ENCODE measurements at regions not wholly inside any gene's neighbourhood (a gene's known extent, or its start where the extent isn't known, plus 50 kb on each side); places are given as distances from the start of the nearest gene placed in this dataset.

DNA sequence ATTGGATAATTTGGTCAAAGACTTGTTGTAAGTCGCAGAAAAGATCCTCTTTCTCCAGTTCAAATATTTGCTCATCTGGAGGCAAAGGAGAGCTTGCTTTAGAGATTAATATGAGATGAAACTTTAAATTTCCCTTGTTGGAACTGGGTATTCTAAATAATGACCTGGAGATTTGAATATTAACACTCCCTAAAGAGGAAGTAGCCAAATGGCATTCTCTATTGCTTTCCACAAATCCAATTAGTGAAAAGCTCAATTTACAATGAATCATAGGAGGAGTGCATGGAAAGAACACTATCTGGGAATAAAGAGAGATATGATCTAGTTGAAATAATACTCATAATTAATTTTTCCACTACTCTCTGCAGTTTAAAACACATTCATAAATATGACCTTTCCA, 641.6 kb upstream of the TENM4 start:
- no peak for DNase-seq

DNA sequence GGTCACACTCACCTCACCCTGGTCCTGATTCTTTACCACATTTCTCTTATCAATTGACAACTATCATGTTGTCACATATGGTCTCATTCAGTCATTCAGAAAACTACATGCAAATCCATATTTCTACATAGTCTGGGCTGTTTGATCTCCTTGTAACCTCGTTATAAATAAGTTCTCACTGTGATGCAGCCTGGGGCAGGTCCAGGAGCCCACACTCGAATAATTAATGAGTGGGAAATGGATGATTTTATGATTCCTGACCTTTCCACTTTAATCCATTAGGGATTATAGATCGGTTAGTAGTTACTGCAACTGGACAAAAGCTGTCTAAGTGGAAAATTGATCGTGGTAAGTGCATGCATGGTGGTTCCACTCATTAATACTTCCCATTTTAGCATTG, 636.3 kb upstream of the TENM4 start:
- no peak for DNase-seq

DNA sequence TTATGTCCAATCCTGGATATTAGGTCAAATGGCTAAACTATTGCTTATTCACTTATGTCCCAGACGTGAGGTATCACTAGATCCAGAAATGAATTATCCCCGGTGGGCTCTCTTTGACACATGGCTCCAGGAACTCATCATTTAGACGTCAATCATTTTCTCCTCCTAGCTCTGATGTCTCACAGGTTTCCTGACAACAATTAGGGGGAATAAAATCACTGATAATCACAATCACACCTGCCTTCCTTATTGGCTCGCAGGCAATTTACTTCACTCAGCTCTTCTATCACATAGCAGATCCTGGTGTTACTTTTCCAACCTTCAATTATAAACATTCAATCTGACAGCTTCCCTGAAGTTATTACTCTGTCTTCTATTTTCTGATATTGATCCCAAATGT, 634.0 kb upstream of the TENM4 start:
- no peak for DNase-seq

DNA sequence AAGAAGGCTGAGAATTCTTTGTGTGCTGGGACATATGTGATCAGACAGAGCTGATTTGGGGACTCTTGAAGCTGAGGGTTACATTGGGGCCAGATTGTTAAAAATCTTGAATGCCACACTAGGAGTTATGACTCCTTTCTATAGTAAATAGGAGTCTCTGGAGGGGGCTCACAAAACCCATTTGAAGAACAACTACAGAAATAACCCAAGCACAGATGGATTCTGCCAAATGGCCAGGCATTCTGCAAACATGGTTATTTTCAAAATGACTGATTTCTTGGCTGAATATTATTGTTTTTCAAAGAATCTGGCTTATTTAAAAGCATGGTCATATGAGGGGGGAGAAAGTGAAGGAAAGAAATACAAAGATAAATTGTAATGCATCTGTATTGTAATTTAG, 625.5 kb upstream of the TENM4 start:
- no peak for DNase-seq

DNA sequence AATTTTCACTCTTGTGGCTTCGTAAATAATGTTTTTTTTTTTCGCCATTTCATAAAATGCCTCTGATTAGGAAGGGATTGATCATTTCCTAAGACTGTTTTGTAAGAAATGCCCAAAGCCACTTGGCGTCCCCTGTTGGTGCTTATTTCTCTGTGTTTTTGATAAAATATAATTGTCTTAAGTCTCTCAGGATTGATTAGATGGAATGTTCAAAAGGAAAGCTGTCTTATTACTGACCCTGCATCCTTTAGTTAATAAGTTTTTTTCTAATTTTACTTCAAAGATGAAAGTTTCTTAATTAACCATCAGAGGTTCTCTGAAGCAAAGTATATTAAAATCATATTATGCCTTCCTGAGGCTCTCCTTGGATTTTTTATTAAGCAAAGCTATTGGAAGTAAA, 624.3 kb upstream of the TENM4 start:
- DNase-seq = no peak

DNA sequence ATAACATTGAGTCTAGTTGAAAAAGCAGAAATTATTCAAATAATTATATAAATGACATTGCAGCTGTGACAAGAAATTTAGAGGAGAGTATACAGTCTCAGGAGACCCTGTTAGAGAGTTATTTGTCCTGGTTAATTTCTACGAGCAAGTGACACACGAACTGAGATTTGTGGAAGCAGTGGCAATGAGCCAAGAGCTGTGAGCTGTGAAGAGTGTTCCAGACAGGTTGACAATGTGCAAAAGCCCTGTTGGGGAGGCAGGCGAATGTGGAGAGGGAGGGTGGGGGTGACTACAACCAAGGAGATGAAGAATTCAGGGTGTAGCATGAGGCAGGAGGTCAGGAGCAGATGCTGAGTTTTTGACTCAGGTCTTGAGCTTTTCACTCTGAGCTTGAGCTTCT, 620.2 kb upstream of the TENM4 start:
- no peak for DNase-seq

DNA sequence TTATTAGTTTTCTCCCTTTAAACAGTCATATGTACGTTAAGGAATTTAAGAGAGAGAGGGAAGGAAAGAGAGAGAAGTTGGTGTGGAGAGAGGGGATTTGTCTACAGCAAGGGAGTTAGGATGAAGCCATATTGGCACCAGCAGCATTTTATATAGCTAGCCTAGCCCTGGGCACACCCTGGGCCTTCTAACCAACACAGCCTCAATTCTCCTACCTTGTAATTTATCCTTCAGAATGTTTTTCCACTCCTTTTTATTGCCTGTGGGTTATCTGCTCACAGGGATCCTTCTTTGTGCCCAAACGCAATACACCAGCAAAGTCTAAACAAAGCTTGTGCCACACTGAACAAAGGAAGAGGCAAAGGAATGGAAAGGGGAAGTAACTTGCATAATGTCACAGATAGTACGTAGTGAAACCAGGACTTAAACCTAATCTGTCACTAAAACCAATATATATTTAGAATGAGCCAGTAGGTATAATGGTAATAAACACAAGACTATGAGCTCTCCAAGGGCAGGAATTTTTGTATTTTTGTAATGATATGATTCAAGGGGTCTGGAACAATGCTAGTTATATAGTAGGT, 613.8 kb upstream of the TENM4 start:
- no peak for DNase-seq

DNA sequence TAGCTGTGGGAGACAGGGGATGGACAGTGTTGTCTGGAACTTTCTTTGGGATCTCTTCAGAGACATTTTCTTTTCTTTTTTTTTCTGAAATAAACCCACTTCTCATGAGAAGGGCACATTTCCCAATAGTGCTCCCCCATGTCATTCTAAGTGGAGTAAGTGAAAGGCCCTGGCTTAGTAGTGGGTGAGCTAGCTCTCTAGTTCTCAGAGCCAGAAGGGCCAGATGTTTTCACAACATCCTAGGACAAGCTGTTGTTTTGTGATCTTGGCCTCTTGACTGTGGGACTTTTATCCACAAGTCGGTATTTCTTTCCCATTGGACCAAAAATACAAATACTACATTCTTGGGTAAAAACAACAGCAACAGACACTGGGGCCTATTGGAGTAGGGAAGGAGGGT, 607.7 kb upstream of the TENM4 start:
- DNase-seq = no peak

DNA sequence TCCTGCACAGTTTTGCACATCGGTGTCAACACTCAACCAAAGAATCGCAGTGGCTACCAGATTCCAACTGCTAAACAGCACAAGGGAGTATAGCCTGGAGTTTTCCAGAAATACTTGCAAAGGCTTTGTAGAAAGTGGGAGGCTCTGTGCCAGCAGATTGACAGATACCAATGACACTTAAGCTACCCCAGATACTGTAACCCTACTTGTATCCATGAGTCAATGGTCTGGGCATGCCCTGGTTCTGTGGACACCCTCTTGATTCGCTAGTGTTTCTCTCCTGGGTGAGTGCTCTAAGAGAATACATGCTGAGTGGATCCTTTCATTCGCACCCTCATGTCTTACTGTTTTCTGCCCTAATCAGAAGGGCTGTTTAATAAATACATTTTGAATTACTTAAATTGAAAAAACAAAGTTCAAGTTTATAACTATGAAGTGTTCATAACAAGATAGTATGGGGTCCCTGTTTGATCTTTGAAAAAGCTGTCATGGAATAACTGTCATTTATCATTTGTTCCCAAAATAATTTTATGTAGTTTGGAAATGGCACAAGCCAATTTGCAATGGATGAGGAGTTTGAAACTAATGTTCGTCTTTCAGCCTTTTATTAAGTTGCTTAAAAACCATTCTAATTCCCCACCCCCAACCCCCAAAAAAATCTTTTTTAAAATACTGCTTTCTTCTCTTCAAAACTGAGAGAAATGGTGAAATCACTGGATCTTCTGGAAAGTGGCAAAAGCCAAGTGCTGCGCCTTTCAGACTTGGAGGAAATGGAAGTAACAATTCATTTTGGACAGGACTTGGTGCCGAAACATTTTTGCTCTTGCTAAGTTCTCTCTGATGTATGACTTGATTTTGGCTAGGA, 600.5 kb upstream of the TENM4 start:
- DNase-seq = no peak

DNA sequence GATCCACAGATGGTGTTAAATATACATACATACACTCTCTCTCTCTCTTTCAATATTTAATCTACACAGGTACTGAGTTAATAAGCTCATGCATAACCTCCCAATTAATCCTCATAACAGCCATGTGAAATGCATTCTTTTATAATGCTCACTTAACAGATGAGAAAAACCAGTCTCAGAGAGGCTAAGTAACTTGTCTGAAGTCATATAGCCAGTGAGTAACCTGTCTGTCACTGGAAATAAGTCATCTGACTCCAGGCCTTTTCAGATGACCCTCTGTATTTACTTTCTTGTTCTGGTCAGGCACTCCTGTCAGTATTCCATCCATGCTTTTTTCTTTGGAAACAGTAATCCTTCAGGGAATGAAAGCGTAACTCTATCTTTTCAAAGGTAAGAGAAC, 594.0 kb upstream of the TENM4 start:
- no peak for DNase-seq

DNA sequence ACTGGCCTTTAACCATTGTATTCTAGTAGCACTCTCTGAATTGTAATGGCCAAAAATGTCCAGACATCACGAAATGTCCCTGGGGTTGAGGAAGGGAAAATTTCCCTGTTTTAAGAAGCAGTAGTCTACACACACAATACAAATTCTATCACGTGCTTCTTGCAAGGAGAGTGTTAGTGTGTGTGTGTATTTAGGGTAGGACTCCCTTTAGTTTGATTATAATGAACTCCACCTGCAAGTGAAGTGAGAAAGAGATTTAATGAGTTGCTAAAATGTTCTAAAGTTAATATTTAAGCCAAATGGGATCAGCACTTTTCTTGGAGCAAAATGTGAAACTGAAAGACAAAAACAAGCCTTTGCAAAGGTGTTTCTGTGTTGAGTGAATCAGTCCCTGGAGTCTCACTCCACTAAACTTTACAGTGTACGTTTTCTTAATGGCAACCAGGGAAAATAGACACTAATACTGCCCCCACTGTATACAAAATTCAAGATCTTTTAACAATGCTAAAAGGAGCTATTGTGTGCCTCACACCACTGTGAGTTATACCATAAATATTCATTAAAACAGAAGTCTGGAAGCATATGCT, 590.3 kb upstream of the TENM4 start:
- DNase-seq = no peak

DNA sequence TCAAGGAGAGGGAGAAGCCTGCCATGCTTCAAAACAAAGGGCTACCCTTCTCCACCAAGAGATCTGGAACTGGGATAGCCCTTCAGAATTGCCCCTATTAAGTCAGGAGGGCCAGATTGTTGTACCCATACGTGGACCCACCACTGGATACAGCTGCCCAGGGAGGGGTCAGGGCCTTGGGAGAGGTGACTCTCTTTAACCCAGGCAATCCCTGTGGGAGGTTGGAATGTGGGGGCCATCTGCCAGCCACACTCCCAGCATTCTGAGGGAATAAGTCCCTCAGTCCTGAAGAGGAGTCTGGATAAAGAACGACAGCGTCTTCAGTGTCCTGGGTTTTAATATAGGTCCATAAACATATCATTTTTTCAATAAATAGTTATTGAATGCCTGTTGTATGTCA, 588.2 kb upstream of the TENM4 start:
- no peak for DNase-seq

DNA sequence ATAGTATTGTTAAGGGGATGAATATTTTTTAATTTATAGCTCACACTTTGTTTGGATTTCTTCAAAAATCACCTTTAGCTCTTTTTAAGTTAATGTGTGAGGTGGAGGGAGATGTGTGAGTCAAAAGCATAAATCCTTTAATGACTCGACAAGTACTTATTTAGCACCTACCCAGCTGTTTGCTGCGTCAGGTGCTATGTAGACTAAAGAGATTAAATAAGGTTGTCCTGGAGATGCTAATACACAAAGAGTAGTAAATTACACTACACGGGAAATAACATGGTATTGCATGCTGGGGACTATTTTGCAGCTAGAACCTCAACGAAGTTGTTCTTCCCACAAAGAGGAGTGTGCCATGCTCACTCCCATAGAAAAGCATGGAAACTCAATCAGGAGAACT, 583.3 kb upstream of the TENM4 start:
- DNase-seq = no peak

DNA sequence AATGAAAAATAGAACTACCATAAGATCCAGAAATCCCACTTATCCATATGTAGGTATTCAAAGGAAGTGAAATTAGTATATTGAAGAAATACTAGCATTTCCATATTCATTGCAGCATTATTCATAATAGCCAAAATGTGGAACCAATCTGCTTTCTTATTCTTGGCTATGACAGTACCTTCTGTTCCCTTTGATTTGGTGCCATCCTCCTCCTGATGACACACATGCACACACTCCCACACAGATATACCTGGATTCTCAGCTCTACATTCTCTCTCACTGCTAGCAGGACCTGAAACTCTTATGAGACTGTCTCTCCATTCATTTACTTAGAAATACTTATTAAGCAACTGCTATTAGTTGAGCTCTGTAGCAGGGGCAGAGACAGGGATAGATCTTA, 582.6 kb upstream of the TENM4 start:
- DNase-seq = no peak

DNA sequence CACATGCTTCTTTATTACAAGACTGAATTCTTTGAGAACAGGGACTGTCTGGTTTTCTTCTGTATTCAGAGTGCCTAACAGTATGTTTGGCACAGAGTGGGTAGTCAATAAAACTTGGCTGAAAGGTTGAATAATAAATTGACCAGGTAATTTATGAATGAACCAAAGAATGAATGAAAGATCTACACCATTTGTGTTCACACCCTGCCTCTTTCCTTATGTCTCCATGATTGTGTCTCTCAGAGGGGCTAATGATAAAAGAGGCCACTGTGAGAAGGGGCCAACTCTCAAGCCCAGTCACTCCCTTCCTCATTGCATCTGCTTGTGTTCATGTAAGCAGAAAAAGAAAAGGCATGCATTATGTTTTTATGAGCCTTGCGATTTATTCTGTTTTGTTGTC, 569.7 kb upstream of the TENM4 start:
- DNase-seq = no peak

DNA sequence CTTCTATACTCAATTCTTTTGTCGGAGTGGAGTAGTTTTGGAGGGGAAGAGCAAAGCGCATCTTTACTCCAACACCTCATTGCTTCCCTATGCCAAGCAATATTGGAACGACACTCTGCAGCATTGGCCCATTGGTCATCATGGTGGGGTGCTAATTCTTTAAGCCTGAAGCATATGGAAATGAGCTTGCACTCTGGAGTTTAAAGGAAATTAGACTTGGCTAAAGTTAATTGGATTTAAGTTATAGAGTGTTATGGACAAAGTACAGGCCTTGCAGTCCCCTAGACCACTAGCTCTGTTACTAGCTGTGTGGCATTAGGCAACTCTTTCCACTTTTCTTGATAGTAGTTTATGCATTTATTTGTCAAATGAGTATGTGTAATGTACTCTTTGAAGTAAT, 568.3 kb upstream of the TENM4 start:
- no peak for DNase-seq

DNA sequence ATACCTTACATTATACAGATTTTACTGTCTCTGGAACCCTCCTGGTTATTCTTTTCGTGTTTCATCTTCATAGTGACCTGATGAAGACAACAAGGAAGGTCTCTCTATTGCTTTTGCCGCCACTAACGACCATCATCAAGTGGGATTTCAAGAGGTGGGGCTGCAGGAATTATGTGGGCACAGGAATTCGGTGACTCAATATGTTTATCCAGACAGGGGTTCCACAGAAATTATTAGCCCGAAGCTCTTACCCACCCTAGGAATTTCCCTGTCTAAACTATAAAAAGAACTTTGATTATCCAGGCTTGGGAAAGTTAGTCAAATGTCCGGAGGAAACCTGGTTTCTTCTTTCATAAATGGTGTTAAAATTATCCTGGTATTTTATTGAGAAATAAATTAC, 566.8 kb upstream of the TENM4 start:
- no peak for DNase-seq

DNA sequence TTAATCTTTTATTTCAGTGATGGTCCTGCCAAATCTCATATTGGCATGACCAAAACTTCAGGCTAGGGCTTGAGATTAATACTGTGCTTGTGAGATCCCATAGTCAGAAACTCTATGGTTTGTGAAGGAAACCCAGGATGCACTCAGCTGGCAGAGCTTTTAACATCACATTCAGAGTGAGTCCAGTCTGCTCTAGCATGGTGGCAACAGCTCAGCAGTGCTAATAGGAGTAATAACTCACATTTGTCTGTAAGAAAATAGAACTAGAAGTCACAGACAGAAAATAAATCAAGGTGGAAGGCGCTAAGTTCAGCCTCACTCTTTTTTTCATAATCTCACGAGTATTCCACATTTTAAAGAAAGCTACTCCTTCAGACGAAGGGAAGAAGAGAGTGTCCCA, 549.3 kb upstream of the TENM4 start:
- DNase-seq = no peak

DNA sequence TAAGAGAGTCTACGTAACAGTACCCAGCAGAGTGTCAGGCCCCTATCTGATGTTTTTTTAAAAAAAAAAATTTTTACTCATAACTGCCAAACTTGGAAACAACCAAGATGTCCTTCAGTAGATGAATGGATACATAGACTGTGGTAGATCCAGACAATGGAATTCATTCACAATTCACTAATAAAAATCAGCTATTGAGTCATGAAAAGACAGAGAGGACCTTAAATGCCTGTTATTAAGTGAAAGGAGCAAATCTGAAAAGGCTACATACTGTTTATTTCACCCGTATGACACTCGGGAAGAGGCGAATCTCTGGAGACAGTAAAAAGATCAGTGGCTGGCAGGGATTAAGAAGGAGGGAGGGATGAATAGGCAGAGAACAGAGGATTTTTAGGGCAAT, 541.4 kb upstream of the TENM4 start:
- DNase-seq = no peak

DNA sequence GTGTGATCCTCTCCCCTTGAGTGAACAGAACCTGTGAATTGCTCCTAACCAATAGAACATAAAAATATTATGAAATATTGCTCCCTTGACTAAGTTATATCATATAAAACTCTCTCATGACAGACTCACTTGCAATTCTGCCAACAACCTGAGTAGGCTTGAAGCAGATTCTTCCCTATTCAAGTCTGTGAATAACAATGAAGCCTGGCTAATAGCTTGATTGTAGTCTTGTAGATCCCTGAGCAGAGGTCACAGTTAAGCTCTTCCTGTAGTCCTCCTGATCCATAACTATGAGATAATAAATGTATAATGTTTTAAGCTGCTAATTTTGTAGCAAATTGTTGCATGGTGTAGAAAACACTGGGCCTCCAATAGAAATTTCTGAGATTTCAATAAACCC, 540.1 kb upstream of the TENM4 start:
- DNase-seq = no peak

DNA sequence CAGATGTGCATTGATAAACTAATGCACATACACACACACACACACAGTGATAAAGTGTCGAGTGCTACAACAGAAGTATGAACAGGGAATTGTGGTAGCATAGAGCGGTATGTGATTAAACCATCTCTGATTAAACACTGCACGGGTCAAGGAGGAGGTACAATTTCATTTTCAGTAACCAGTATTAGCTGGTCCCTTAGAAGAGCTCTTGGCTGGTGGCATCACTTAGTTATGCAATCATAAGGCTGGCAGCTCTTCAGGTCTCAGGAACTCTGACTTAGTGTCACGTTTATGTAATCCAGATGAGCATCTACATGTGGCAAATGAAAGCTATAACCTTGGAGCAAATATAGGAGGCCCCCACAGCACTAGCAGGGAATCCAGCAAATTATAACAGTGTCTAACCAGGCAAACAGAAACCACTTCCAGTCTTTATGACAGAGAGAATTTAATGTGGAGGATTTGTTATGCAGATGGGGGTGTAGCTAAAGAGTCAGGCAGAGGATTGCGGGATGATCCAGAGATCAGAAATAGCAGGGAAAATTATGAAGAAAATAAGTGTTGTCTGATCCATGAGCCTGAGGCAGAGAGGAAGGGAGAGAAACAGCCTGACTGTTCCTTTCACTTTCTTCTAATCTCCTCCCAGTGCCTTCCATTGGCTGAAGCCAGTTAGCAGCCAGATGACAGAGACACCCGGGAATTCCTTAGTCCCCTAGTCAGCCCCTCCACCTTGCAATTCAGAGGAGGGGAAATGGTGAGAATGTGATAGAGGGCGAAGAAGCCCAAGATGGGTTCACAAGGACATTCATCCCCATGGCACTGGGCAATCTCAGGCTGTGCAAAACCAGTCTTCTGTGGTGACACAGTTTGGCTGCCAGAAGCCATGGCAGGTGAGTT, 533.1 kb upstream of the TENM4 start:
- no peak for DNase-seq

DNA sequence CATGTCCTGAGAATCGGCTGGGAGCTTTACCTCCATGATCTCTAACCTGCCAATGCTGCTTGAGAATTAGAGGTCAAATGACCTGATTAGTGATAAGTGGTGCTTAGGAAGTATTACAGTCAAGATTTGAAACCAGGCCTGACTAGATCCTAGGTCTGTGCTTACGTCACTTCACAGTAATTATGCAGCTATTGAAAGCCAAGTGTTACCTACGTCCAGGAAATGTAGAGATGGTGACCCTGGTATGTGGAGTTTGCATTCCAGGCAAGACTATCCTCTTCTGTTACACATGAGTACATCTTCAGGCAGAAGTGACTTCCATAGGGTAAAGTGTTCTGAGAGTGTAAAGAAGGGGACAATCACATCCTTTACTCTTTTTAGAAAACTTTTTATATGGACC, 530.4 kb upstream of the TENM4 start:
- no peak for DNase-seq

DNA sequence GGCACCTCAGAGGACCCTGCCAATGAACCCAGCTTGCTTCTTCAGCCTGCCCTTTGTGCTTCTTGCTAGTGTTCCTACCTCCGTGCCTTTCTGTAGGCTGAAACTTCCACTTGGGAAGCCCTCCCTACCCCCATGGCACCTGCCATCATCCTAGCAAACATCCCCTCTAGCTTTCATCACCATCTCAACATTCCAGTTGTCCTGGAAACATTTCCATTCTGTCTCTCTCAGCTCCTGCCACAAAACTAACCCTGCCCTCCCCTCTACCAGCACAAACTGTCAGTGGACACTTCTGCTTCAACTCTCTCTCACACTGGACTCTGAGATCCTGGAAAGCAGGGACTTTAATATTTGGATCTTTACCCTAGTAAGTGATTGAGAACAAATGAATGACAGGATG, 525.8 kb upstream of the TENM4 start:
- no peak for DNase-seq

All from activated gamma-delta T cell (primary cell).